ENCODE measurements at regions not wholly inside any gene's neighbourhood (a gene's known extent, or its start where the extent isn't known, plus 50 kb on each side); places are given as distances from the start of the nearest gene placed in this dataset.

DNA sequence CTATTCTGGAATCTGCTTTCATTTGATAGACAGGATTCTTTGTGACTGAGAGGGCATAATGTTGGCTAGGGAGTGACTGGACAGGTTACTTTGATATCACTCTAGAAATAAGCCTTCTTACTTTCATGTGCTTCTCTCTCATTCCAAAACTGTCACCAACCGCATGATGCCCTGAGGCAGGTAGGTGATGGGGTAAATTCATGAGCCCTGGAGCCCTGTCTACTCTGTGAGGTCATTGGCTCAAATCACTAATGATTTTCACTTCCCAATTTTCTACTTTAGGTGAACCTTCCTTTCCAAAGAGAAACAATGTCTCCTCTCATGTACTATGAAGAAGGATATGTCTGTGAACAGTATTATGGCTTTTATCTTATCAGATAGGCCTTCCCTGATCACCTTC is 596.7 kb downstream of the TUSC7 start:
- TF ChIP-seq, protein P1, sequence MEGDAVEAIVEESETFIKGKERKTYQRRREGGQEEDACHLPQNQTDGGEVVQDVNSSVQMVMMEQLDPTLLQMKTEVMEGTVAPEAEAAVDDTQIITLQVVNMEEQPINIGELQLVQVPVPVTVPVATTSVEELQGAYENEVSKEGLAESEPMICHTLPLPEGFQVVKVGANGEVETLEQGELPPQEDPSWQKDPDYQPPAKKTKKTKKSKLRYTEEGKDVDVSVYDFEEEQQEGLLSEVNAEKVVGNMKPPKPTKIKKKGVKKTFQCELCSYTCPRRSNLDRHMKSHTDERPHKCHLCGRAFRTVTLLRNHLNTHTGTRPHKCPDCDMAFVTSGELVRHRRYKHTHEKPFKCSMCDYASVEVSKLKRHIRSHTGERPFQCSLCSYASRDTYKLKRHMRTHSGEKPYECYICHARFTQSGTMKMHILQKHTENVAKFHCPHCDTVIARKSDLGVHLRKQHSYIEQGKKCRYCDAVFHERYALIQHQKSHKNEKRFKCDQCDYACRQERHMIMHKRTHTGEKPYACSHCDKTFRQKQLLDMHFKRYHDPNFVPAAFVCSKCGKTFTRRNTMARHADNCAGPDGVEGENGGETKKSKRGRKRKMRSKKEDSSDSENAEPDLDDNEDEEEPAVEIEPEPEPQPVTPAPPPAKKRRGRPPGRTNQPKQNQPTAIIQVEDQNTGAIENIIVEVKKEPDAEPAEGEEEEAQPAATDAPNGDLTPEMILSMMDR (IDR thresholded peaks at IDR 0.05) = no peak
- Histone ChIP-seq H3K27ac (no peak overlapping the region), H3K4me3 (no peak overlapping the region)
- DNase-seq (ENCODE audit: low spot score) = no peak

DNA sequence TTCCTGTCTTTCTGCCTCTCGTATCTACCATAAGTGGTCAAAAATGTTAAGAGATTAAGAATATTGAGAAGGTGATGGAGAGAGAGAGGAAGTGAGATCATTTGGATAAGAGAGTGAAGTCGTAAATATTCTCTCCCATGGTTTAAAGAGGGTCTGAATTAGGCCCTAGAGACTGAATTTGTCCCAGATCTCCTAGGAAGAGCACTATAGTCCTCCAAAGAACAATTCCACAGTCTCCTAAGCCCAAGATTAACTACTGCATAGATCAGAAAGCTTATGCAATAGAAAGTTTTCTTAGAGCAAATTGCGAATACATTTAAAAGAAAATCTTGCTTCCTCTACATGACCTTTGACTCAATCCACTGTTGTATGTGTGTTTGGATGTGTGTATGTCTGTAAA is 598.8 kb downstream of the TUSC7 start:
- TF ChIP-seq, protein P1 (IDR thresholded peaks at IDR 0.05) = no peak

DNA sequence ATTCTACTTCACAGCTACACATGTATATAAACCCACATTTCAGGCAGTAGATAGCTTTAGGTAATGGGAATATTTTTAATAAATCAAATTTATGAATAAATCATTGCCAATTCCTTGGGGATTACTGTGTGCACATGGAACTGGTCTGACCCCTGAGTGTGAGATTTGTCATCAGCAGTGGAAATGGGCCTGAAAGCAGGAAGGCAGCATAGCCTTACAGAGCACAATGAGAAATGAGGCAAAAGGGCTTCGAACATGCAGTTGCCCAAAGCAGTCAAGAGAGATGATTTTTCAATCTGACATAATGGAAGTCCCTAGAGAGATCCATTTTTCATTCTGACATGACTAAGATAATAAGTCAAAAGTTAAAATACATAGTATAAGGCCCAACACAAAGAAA is 599.2 kb downstream of the TUSC7 start:
- TF ChIP-seq, protein P1 (IDR thresholded peaks at IDR 0.05) = no peak
- Histone ChIP-seq H3K27ac (no peak overlapping the region), H3K4me3 (no peak overlapping the region)
- no peak for DNase-seq (ENCODE audit: low spot score)

More for the DNA sequence above, 598.8 kb downstream of the TUSC7 start:
- Histone ChIP-seq H3K4me3 (no peak overlapping the region), H3K27ac (no peak overlapping the region)
- no peak for DNase-seq (ENCODE audit: low spot score)

DNA sequence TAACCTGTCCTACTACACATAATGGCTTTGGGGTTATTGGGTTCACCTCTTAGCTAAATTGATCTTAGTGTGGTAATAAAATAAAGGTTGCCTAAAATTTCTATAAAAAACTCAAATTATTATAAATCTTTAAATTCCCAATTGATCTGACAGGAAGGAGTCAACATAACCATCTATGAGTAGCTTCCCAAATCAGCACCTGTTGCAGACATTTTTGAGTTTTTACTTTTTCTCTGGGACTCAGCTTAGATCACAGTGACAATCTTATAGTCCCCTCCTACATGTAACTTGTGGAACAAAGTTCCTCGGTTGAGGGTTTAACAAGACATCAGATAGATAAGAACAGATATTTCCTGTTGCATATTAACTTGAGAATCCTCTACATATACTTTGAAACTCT is 601.0 kb downstream of the TUSC7 start:
- DNase-seq (ENCODE audit: low spot score) = no peak
- TF ChIP-seq, protein P1 (IDR thresholded peaks at IDR 0.05) = no peak
- no peak overlapping the region for H3K27ac ChIP-seq
- no peak overlapping the region for H3K4me3 ChIP-seq

DNA sequence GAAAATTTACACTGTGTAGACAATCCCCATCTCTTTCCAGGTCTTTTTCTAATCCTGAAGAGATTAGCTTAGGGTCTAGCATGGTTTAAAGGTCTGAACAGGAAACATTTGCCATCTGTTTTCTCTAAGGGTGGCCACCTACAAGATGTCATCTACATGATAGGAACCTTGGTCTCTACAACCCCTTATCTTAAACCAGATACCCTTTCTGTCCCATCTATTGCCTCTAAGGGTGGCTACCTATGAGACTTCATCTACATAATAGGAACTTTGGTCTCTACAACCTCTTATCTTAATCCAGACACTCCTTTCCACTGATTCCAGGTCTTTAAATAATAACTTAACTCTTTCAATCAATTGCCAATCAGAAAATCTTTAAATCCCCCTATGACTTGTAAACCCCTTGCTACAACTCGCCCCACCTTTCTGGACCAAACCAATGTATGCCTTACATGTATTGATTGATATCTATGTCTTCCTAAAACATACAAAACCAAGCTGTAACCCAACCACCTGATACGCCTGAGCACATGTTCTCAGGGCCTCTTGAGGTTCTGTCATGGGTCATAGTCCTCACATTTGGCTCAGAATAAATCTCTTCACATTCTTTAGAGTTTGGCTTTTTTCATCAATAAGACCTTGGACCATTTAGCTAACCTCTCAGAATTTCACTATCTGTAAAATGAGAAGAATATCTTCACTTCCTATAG is 605.0 kb downstream of the TUSC7 start:
- TF ChIP-seq, protein P1 (IDR thresholded peaks at IDR 0.05) = no peak
- no peak for DNase-seq (ENCODE audit: low spot score)
- H3K4me3 ChIP-seq = no peak overlapping the region
- no peak overlapping the region for H3K27ac ChIP-seq

DNA sequence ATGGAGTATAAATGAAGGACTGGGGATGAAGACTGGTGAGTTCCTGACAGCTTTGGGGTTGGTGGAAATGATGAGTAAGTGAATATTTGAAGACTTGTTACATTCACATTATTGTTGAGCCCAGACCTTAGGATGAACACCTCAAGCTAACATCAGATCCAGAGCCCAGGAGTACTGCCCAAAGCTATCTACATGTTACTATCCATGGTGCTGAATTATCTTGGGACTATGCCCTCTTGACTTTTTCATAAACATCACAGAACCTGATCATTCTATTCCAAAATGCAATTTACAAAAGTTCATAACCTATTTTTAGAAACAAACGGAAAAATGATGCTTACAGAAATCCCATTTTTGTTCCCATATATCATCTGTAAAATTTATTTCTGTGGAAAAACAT is 613.3 kb downstream of the TUSC7 start:
- DNase-seq (ENCODE audit: low spot score) = no peak

DNA sequence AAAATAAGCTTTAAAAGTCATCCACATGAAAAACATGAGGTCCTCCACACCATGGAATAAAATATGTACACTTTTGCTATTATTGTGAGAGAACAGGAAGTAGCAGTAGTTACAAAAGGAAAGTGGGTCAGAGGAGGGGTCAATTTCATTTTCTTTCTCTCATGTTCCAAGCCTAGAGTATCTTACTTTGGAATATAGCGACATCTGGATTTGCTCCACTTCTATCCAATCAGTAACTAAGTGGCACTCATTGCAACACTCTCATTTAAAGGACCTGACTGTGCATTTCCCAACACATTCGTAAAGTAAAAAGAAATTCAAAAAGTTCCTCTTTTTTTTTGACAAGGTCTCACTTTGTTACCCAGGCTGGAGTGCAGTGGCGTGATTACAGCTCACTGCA is 637.3 kb downstream of the TUSC7 start:
- Histone ChIP-seq H3K4me3 (no peak overlapping the region), H3K27ac (no peak overlapping the region)
- no peak for DNase-seq (ENCODE audit: low spot score)
- TF ChIP-seq, protein P1 (IDR thresholded peaks at IDR 0.05) = no peak

More for the DNA sequence above, 613.3 kb downstream of the TUSC7 start:
- Histone ChIP-seq H3K4me3 (no peak overlapping the region), H3K27ac (no peak overlapping the region)
- TF ChIP-seq, protein P1 (IDR thresholded peaks at IDR 0.05) = no peak

Measured in coronary artery (tissue), 2 donors.